Suprapubic skin (tissue), 4 donors: ENCODE measurements at regions not wholly inside any gene's neighbourhood (a gene's known extent, or its start where the extent isn't known, plus 50 kb on each side); places are given as distances from the start of the nearest gene placed in this dataset.

Experiments used
- DNase-seq, 2 donors: peaks; one replicate each; pipeline ENCODE4 v3.0.0-alpha.2; 2019; ENCODE audit warnings: low spot score in 2 of 2
- H3K27ac ChIP-seq: fragments of 200-600 bp; sonication (generic); one replicate; pipeline ENCODE4 v1.5.1; 2019
- H3K27me3 ChIP-seq: fragments of 200-600 bp; sonication (generic); one replicate; pipeline ENCODE4 v1.5.1; 2019
- H3K36me3 ChIP-seq: fragments of 200-600 bp; sonication (generic); one replicate; pipeline ENCODE4 v1.5.1; 2019
- H3K4me1 ChIP-seq: fragments of 200-600 bp; sonication (generic); one replicate; pipeline ENCODE4 v1.5.1; 2019
- H3K4me3 ChIP-seq: fragments of 200-600 bp; sonication (generic); one replicate; pipeline ENCODE4 v1.5.1; 2019; ENCODE audit warnings: mild to moderate bottlenecking
- H3K9me3 ChIP-seq: fragments of 200-600 bp; sonication (generic); one replicate; pipeline ENCODE4 v1.5.1; 2019
- EP300 ChIP-seq: sonication (generic); formaldehyde crosslinking; IDR thresholded peaks from one replicate; pipeline ENCODE4 v1.6.1; 2017; ENCODE audit warnings: antibody characterized with exemption
- POLR2A ChIP-seq, 2 donors: fragments of 450-650 bp; IDR thresholded peaks; one replicate each; pipeline ENCODE4 v1.6.1; 2017; ENCODE audit warnings: antibody characterized with exemption in 2 of 2, mild to moderate bottlenecking in 2 of 2, moderate library complexity in 2 of 2
- POLR2AphosphoS5 ChIP-seq, 3 donors: sonication (generic); formaldehyde crosslinking; IDR thresholded peaks; one replicate each; pipeline ENCODE4 v1.6.1; 2017; ENCODE audit warnings: antibody characterized with exemption in 3 of 3
- WGBS: methylation state at CpG from one replicate; pipeline ENCODE4 v1.1.5; 2018; 5-methylcytosine and 5-hydroxymethylcytosine counted together
- TF ChIP-seq, protein P1 (sequence below), 2 donors: fragments of 200-600 bp in 1 of 2; fragments of 450-650 bp in 1 of 2; sonication (generic) in 1 of 2; IDR thresholded peaks; one replicate each; pipeline ENCODE4 v1.5.1; 2016 to 2019; ENCODE audit warnings: antibody characterized with exemption in 2 of 2, mild to moderate bottlenecking in 1 of 2, moderate library complexity in 1 of 2

DNA sequence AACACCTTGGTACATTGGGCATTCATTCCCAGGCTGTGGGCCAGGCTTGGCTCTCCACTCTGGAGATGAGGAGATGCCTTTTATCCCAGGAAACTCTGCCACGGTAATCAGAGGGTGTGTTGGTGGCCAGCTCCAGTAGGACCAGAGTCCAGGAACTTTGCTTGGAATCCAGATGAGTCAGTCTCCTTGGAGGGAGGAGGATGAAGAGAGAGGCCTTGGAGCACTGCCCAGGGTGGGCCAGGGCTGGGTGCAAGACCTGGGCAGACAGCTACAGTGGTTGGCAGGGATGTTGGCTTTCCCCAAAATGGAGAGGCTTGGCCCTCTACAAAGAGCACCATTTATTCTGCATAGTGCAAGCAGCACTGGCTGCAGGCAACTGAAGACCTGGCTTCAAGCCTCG is 209.0 kb downstream of the RGS9 start:
- Histone ChIP-seq H3K9me3 (peaks cover 6% of the 10 kb centered on the region), H3K4me1 (no peaks in the 10 kb centered on the region), H3K27me3 (peaks cover 10% of the 10 kb centered on the region), H3K4me3 (no peak overlapping the region), H3K36me3 (no peaks in the 10 kb centered on the region), H3K27ac (no peak overlapping the region)
- no peak for DNase-seq
- TF ChIP-seq EP300 (no peak), POLR2A (IDR thresholded peaks at IDR 0.05) (no peak), POLR2AphosphoS5 (IDR thresholded peaks at IDR 0.05) (no peak)
- TF ChIP-seq, protein P1, sequence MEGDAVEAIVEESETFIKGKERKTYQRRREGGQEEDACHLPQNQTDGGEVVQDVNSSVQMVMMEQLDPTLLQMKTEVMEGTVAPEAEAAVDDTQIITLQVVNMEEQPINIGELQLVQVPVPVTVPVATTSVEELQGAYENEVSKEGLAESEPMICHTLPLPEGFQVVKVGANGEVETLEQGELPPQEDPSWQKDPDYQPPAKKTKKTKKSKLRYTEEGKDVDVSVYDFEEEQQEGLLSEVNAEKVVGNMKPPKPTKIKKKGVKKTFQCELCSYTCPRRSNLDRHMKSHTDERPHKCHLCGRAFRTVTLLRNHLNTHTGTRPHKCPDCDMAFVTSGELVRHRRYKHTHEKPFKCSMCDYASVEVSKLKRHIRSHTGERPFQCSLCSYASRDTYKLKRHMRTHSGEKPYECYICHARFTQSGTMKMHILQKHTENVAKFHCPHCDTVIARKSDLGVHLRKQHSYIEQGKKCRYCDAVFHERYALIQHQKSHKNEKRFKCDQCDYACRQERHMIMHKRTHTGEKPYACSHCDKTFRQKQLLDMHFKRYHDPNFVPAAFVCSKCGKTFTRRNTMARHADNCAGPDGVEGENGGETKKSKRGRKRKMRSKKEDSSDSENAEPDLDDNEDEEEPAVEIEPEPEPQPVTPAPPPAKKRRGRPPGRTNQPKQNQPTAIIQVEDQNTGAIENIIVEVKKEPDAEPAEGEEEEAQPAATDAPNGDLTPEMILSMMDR (IDR thresholded peaks at IDR 0.05), result no peak
- WGBS, result 53% methylated on average over 2 of the region's 2 CpGs

DNA sequence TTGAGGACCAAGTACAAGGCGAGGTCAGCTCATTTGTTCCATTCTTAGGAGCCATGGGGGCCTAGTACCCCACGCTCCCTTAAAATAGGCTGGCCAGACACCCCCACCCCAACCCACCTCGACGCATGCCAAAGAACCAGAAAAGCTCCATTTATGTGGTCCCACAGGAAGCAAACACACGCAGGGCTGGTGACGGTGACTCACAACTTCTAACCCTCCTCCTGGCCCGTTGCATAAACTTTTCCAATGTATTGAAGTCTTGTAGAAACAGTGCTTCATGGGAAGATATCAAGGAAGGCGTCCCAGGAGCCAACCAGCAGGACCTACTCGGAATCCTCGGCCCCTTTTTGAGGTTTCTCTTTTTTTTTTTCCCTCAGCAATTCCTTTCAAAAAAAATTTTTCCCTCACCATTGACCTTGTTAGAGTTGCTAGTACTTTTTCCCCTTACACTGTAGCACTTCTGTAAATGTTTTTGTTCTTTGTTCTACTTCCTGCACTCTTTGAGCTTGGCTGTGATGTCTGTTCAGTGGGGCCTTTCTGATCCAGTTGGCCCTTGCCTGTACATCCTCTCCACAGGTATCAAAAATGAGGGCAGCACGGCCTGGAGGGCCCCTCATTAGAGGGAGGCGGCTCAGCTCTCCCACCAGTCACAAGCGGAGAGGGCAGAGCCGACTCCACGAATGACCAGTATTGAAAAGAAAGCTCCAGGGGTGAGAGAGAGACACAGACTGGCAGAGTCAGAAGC is 208.3 kb downstream of the RGS9 start:
- Histone ChIP-seq H3K27me3 (peaks cover 7% of the 10 kb centered on the region), H3K27ac (no peak overlapping the region), H3K4me1 (no peaks in the 10 kb centered on the region), H3K4me3 (no peak overlapping the region), H3K36me3 (no peaks in the 10 kb centered on the region), H3K9me3 (peaks cover 6% of the 10 kb centered on the region)
- WGBS, result 76% methylated on average over 15 of the region's 15 CpGs
- TF ChIP-seq, protein P1 (IDR thresholded peaks at IDR 0.05), result no peak
- TF ChIP-seq POLR2AphosphoS5 (IDR thresholded peaks at IDR 0.05), result no peak
- no peak for TF ChIP-seq POLR2A (IDR thresholded peaks at IDR 0.05)
- no peak for TF ChIP-seq EP300
- DNase-seq, result no peak

DNA sequence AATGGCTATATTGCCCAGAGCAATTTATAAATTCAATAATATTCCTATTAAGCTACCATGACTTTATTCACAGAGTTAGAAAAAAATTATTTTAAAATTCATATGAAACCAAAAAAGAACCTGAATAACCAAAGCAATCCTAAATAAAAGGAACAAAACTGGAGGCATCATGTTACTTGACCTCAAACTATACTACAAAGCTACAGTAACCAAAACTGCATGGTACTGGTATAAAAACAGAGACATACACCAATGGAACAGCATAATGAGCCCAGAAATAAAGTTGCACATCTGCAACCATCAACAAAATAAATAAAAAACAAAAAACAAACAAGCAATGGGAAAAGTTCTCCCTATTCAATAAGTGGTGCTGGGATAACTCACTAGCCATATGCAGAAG is 203.2 kb downstream of the RGS9 start:
- Histone ChIP-seq H3K4me1 (no peaks in the 10 kb centered on the region), H3K9me3 (no peaks in the 10 kb centered on the region), H3K27ac (no peak overlapping the region), H3K36me3 (no peaks in the 10 kb centered on the region), H3K27me3 (peaks cover 3% of the 10 kb centered on the region), H3K4me3 (no peak overlapping the region)
- DNase-seq, result no peak
- TF ChIP-seq, protein P1 (IDR thresholded peaks at IDR 0.05), result no peak
- TF ChIP-seq EP300 (no peak), POLR2A (IDR thresholded peaks at IDR 0.05) (no peak), POLR2AphosphoS5 (IDR thresholded peaks at IDR 0.05) (no peak)

DNA sequence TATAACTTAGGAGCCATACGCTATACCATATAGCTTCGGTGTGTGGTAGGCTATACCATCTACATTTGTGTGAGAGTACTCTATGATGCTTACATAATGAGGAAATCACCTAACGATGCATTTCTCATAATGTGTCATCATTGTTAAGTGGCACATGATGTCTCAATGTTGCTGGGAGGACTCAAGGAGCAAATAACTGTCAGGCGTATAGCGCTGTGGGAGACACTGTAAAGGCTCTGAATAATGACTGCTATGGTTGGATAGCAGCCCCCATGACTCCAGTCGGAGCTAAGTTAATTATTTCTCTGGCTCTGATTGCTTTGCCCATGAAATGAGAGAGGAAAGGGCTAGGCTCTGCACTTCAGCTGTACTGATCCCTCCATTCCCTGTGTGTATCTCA is 197.2 kb downstream of the RGS9 start:
- H3K9me3 ChIP-seq, result no peaks in the 10 kb centered on the region
- no peaks in the 10 kb centered on the region for H3K4me1 ChIP-seq
- H3K36me3 ChIP-seq, result no peaks in the 10 kb centered on the region
- WGBS, result 83% methylated on average over 6 of the region's 6 CpGs
- H3K27me3 ChIP-seq, result peaks cover 3% of the 10 kb centered on the region
- DNase-seq, result no peak
- TF ChIP-seq, protein P1 (IDR thresholded peaks at IDR 0.05), result no peak
- no peak for TF ChIP-seq POLR2AphosphoS5 (IDR thresholded peaks at IDR 0.05)
- no peak for TF ChIP-seq POLR2A (IDR thresholded peaks at IDR 0.05)
- no peak for TF ChIP-seq EP300
- no peak overlapping the region for H3K4me3 ChIP-seq
- no peak overlapping the region for H3K27ac ChIP-seq

DNA sequence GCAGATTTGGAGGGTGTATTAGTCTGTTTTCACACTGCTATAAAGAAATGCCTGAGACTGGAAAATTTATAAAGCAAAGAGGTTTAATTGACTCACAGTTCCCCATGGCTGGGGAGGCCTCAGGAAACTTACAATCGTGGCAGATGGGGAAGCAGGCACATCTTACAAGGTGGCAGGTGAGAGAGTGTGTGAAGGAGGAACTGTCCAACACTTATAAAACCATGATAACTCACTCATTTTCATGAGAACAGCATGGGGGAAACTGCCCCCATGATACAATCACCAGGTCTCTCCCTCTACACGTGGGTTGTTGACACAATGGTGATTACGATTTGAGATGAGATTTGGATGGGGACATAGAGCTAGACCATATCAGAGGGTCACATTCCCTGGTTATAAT is 195.6 kb downstream of the RGS9 start:
- H3K27me3 ChIP-seq, result peaks cover 3% of the 10 kb centered on the region
- no peak for DNase-seq
- H3K36me3 ChIP-seq, result no peaks in the 10 kb centered on the region
- no peaks in the 10 kb centered on the region for H3K4me1 ChIP-seq
- 81% methylated on average over 3 of the region's 3 CpGs for WGBS
- H3K4me3 ChIP-seq, result no peak overlapping the region
- H3K9me3 ChIP-seq, result no peaks in the 10 kb centered on the region
- no peak overlapping the region for H3K27ac ChIP-seq
- TF ChIP-seq EP300 (no peak), POLR2A (IDR thresholded peaks at IDR 0.05) (no peak), POLR2AphosphoS5 (IDR thresholded peaks at IDR 0.05) (no peak)
- TF ChIP-seq, protein P1 (IDR thresholded peaks at IDR 0.05), result no peak
